Ishikawa (cell line): ENCODE measurements at regions not wholly inside any gene's neighbourhood (a gene's known extent, or its start where the extent isn't known, plus 50 kb on each side); places are given as distances from the start of the nearest gene placed in this dataset.

Experiments used
- CEBPB ChIP-seq: IDR thresholded peaks from 2 replicates; pipeline ENCODE4 v1.6.1; 2012
- CREB1 ChIP-seq: IDR thresholded peaks from 2 replicates; pipeline ENCODE4 v1.6.1; 2012; ENCODE audit warnings: low read depth
- EGR1 ChIP-seq: IDR thresholded peaks from 2 replicates; pipeline ENCODE4 v1.6.1; 2012
- EP300 ChIP-seq: IDR thresholded peaks from 2 replicates; pipeline ENCODE4 v1.6.1; 2012; ENCODE audit warnings: borderline replicate concordance
- FOXM1 ChIP-seq: IDR thresholded peaks from 2 replicates; pipeline ENCODE4 v1.6.1; 2012; ENCODE audit warnings: low read depth, borderline replicate concordance
- MAX ChIP-seq: IDR thresholded peaks from 2 replicates; pipeline ENCODE4 v1.6.1; 2012
- NFIC ChIP-seq: IDR thresholded peaks from 2 replicates; pipeline ENCODE4 v1.6.1; 2012
- RAD21 ChIP-seq: IDR thresholded peaks from 2 replicates; pipeline ENCODE4 v1.6.1; 2012; ENCODE audit warnings: low read depth
- REST ChIP-seq: IDR thresholded peaks from 2 replicates; pipeline ENCODE4 v1.6.1; 2012; ENCODE audit warnings: low read depth, mild to moderate bottlenecking
- TAF1 ChIP-seq: IDR thresholded peaks from 2 replicates; pipeline ENCODE4 v1.6.1; 2012; ENCODE audit warnings: low read depth, mild to moderate bottlenecking
- TCF12 ChIP-seq: IDR thresholded peaks from 2 replicates; pipeline ENCODE4 v1.6.1; 2012; ENCODE audit warnings: low read depth
- TEAD4 ChIP-seq: IDR thresholded peaks from 2 replicates; pipeline ENCODE4 v1.6.1; 2012
- USF1 ChIP-seq: IDR thresholded peaks from 2 replicates; pipeline ENCODE4 v1.6.1; 2012
- YY1 ChIP-seq: IDR thresholded peaks from 2 replicates; pipeline ENCODE4 v1.6.1; 2012; ENCODE audit warnings: low read depth
- ZBTB7A ChIP-seq: IDR thresholded peaks from 2 replicates; pipeline ENCODE4 v1.6.1; 2012; ENCODE audit warnings: low read depth

- TF ChIP-seq TEAD4 (no peak), EGR1 (no peak), MAX (no peak), ZBTB7A (no peak)
Measured at GRCh38 chr2:142673836-142674235, 203.6 kb upstream of the KYNU start.

GRCh38 chr2:142672698-142673097, 204.8 kb upstream of the KYNU start:
- TF ChIP-seq ZBTB7A = no peak
- no peak for TF ChIP-seq TAF1
- TF ChIP-seq YY1 = no peak
- TF ChIP-seq CEBPB = no peak
- TF ChIP-seq CREB1 = no peak
- no peak for TF ChIP-seq FOXM1
- no peak for TF ChIP-seq NFIC
- TF ChIP-seq USF1 = no peak
- TF ChIP-seq MAX = no peak
- TF ChIP-seq TCF12 = no peak
- no peak for TF ChIP-seq REST
- TF ChIP-seq TEAD4 = no peak
- no peak for TF ChIP-seq EP300
- no peak for TF ChIP-seq EGR1
- no peak for TF ChIP-seq RAD21

GRCh38 chr2:142670362-142670761, 207.1 kb upstream of the KYNU start:
- TF ChIP-seq NFIC (no peak), RAD21 (no peak), EGR1 (no peak), FOXM1 (no peak), TCF12 (no peak), REST (no peak), YY1 (no peak)

- TF ChIP-seq USF1 (no peak), RAD21 (no peak), REST (no peak), TCF12 (0 out of 2 replicates have a peak, but pooled peaks have one; percentile 28), CREB1 (no peak), EP300 (peak; percentile 67), ZBTB7A (no peak), CEBPB (peak; percentile 49; the same call in 1 of the 2 replicates), TEAD4 (peak; percentile 82), NFIC (peak; percentile 36; the same call in 1 of the 2 replicates), YY1 (no peak), MAX (no peak), TAF1 (no peak), EGR1 (no peak), FOXM1 (0 out of 2 replicates have a peak, but pooled peaks have one; percentile 48)
Measured at GRCh38 chr2:142668420-142668819, 209.0 kb upstream of the KYNU start.

- TF ChIP-seq MAX (no peak), YY1 (no peak), TEAD4 (no peak), EP300 (no peak), NFIC (no peak), REST (no peak), FOXM1 (no peak), TCF12 (no peak), TAF1 (no peak), CREB1 (no peak), ZBTB7A (no peak), CEBPB (no peak)
Measured at GRCh38 chr2:142665241-142665640, 212.2 kb upstream of the KYNU start.
